Transverse colon (tissue), 4 donors: ENCODE measurements at regions not wholly inside any gene's neighbourhood (a gene's known extent, or its start where the extent isn't known, plus 50 kb on each side); places are given as distances from the start of the nearest gene placed in this dataset.

ENCODE experiments used
- CTCF ChIP-seq, 5 experiments: fragments of 200-600 bp in 3 of 5; fragments of 450-650 bp in 2 of 5; sonication (generic) in 3 of 5; IDR thresholded peaks; 1 replicate in 2 of 5; 2 replicates in 3 of 5; pipeline ENCODE4 v1.5.1; 2016 to 2017; ENCODE audit warnings: antibody characterized with exemption in 5 of 5, inconsistent platforms in 3 of 5, mild to moderate bottlenecking in 2 of 5, moderate library complexity in 1 of 5
- EP300 ChIP-seq: sonication (generic); formaldehyde crosslinking; IDR thresholded peaks from one replicate; pipeline ENCODE4 v1.6.1; 2017; ENCODE audit warnings: antibody characterized with exemption, low read depth
- POLR2A ChIP-seq: fragments of 450-650 bp; IDR thresholded peaks from one replicate; pipeline ENCODE4 v1.6.1; 2016; ENCODE audit warnings: antibody characterized with exemption, mild to moderate bottlenecking, moderate library complexity
- POLR2AphosphoS5 ChIP-seq, 3 donors: sonication (generic); formaldehyde crosslinking; IDR thresholded peaks; one replicate each; pipeline ENCODE4 v1.6.1; 2016; ENCODE audit warnings: antibody characterized with exemption in 3 of 3

- TF ChIP-seq CTCF (IDR thresholded peaks at IDR 0.05) (no peak), POLR2AphosphoS5 (IDR thresholded peaks at IDR 0.05) (peak; percentile 14 to 45 (median 28)), POLR2A (no peak), EP300 (no peak)
These were observed 191.8 kb downstream of the LPIN1 start for GRCh38 chr2:11938196-11938595.
